ENCODE measurements at regions not wholly inside any gene's neighbourhood (a gene's known extent, or its start where the extent isn't known, plus 50 kb on each side); places are given as distances from the start of the nearest gene placed in this dataset.
A peak's percentile ranks its signal among the peaks of the same experiment; 100 is the strongest.

GRCh38 chr5:145502906-145503305, 332.2 kb downstream of the PRELID2 start:
- no peak for DNase-seq (ENCODE audit: low read depth)

GRCh38 chr5:145500710-145501109, 334.4 kb downstream of the PRELID2 start:
- no peak for DNase-seq (ENCODE audit: low read depth)

DNA sequence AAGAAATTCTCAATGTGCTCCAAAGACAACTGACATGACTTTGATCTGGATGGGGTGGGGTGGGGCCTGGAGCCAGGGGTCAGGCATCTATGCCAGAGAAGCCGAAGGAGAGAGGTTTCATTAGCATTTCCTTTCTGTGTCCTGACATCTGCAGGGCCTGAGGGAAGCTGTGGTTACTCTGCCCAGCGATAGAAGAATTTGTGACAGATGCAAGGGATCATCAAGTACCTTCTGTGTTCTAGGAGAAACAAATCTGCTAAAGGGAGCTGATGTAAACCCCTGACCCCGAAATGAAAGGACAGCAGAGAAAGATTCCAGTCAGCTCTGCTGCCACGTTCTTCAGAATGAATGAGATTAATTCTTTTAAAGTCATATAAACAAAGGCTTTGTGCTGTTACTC, 335.7 kb downstream of the PRELID2 start:
- peak; percentile 45 for DNase-seq (ENCODE audit: low read depth)

- DNase-seq (ENCODE audit: low read depth) = no peak
Observed at GRCh38 chr5:145497052-145497451, 338.1 kb downstream of the PRELID2 start.

DNA sequence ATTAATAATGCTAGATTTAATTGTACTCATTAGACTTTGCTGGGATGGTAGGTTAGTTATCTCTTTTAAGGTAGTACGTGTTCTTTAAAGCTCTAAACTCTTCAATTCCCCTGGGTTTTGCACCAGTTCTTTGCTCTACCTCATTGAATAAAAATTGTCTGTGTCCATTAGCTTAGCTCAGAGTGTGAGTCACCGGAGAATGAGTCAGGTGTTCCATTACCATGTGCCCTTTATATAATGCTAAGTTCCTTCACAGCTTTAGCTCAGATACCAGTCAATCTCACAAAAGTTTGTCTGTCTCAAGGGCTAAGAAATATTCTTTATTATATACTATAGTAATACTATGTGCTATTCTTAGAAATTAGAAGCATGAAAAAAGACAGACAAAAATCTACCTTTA, 339.4 kb downstream of the PRELID2 start:
- DNase-seq (ENCODE audit: low read depth) = peak; percentile 80

- DNase-seq (ENCODE audit: low read depth) = no peak
Observed at GRCh38 chr5:145495196-145495595, 339.9 kb downstream of the PRELID2 start.

GRCh38 chr5:145493435-145493834, 341.7 kb downstream of the PRELID2 start:
- DNase-seq (ENCODE audit: low read depth) = no peak

DNA sequence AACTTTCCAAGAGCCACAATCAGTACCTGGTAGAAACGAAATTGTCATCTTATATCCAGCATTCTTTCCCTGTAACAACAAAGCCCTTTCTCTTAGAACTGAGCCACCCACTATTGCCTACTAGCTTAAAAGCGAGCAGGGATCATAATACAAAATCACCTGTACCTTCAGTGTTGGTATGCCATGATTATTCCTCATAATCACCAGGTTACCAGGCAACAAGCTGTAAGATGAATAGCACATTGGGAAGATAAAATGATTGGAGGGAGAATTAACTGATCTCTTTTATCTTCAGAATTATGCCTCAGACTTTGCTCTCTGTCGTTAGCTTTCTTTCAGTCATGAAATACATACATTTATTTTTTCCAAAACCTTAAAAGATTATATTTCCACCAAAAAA, 345.6 kb downstream of the PRELID2 start:
- DNase-seq (ENCODE audit: low read depth) = no peak

GRCh38 chr5:145484158-145484557, 351.0 kb downstream of the PRELID2 start:
- peak; percentile 61 for DNase-seq (ENCODE audit: low read depth)

- DNase-seq (ENCODE audit: low read depth) = no peak
Observed at GRCh38 chr5:145483212-145483611, 351.9 kb downstream of the PRELID2 start.

DNA sequence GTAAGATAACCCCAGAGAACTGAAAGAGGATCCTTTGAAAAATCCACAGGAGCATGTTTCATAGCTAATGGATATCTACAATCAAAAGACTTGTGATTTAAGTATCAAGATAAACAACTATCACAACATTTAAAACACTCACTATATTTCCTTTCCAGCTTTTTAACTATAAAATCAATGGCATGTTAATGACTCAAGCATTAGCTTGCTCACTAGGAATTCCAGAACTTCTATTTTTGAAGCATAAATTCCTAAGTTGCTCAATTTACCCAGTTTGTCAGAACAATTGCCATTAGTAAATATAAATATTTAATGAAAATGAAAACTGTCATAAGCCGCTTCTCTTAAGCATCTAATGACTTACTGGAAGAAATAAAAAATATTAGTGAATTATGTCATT, 355.3 kb downstream of the PRELID2 start:
- DNase-seq (ENCODE audit: low read depth) = peak; percentile 42

- DNase-seq (ENCODE audit: low read depth) = peak; percentile 60
Observed at GRCh38 chr5:145479271-145479670, 355.9 kb downstream of the PRELID2 start.

DNA sequence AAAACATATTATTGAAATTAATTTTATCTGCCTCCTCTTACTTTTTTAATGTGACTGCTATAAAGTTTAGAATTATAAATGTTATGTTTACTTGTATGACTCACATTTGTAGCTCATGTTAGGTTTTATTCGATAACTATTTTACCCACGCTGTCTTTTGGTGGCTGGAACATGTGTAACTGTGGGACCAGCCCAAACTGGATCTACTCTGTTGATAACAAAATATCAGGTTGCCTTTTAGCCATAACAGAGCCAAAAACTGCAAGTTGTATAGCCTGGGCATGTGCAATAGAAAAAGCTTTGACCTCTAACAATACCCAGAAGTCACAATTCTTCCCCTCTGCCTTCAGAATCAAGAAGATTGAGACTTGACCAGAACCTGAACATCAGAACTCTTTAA, 356.5 kb downstream of the PRELID2 start:
- DNase-seq (ENCODE audit: low read depth) = no peak

DNA sequence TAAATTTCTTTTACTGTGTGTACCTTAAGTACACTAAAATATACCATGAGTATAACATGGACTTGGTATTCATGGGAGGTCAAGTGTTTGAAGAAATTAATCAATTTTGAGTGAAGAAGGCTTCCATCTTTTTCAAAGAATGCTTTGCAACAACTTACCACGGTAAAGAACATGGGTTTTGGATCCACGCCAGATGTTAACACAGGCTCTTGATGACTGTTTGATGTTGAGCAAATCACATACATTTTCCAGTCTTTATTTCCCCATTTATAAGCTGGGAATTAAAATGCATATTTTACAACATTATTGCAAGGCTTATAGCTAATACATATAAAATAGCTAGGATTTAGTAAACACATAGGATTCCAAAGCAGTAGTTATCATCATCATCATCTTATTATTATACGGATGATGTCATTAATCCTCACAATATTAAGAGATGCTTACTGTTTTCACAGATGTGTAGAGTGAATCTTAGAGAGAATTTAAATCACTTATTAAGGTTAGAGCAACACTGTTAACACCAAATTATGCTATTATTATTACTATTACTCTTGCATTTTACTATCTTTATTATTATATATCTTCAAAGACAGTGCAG, 362.0 kb downstream of the PRELID2 start:
- peak; percentile 66 for DNase-seq (ENCODE audit: low read depth)

DNA sequence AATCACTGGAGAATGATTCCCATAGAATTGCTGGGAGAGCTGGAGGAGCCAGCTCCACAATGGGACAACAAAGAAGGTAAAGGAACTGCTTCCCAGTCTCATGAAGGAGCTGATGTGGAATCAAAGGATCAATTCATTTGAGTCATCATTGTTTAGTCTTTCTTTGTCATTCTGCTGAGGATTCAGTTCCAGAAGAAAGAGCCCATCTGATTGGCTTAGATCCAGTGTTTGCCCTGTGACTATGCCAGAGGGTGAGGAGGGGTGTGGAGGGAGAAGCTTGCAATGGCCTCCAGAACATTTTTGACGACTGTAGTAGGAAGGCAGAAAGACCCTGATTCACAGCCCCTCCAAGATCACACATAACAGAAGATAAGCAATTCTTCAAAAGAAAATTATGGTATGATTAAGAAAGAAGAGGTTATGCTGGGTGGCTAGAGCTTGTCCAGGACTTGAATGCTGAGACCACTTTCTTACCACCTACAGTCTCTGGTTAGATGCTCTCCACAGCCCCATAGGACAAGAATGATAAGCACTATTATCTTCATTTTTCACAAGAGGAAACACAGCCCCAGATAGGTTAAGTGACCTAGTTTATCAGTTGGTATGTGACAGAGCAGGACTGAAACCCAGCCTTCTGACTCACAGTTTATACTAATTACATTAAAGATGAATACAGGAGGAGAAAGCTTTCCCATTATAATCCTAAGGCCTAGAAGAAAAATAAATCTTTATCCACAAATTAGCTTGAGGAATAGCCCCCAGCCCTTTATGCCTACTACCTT, 363.1 kb downstream of the PRELID2 start:
- DNase-seq (ENCODE audit: low read depth) = no peak

- DNase-seq (ENCODE audit: low read depth) = no peak
Observed at GRCh38 chr5:145471026-145471425, 364.1 kb downstream of the PRELID2 start.

DNA sequence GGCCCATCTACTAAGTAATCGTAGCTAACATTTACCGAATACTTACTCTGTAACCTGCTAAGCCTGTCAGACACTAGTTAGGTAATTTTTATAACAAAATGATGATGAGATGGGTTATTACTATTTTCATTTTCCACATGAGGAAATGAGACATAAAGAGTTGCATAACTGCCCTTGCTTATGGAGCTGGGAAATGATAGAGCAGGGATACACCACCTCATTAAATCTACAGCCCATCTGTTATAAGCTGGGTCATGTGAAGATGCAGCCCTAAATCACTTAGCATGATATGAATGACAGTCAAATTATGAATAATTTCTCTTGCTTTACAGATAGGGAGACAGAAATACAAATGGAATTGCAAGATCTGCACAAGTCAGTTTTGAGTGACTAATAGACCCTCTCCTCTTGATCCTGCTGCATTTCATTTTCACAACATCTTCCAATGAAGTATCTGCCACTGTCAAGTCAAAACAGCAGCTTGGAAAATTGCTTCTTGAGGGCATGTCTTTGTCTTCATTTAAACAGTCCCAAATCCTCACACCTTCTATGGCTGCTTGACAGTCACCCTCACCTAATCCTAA, 364.7 kb downstream of the PRELID2 start:
- DNase-seq (ENCODE audit: low read depth) = no peak

- DNase-seq (ENCODE audit: low read depth) = no peak
Observed at GRCh38 chr5:145467446-145467845, 367.7 kb downstream of the PRELID2 start.

DNA sequence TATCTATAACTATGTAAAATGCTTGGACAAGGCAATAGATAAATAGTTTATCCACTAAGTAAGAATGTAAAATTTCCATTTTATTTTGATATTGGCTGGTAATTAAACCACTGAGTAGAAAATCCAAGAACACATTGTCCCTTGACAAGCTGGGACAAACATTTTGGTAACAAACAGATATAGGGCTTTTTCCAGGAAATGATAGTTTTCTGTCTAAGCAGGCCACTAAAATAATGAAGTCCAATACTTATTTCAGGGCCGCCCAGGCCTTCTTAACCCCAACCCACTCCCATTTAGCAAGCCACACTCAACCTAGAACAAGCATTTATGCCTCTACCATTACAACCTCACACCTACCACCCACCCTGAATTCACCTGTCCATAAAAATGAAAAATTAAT, 368.6 kb downstream of the PRELID2 start:
- DNase-seq (ENCODE audit: low read depth) = no peak

DNA sequence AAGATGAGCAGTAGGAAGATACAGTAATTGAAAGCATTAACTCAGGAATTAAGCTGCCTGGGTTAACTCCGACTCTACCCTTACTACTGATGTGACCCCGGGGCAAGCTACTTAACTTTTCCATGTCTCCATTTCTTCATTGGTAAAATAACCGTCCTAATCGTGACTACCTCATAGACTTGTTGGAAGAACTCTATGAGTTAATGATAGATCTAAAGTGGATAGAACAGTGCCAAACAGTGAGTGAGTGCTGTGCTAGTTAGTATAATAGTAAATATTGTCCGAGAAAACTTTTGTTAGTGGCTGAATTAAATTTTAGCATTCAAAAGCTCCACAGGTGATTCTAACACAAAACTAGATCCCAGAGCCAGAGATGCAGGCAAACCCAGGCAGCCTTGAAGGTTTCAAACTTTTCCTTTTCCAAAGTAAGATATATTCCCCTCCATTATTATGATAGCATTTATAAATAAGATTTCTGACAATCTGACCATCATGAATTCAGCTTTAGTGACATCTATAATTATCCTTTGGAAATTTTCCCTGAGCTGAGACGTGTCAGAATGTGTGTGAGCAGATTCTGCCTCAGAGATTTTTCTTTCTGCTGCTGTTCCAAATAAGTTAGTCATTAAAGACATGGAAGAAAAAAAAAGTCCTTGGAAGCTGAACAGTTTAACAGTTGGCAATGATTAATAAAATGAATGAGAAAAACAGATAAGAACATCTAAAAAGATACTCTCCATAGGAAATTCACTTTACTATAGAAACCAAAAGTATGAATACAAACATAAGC, 369.5 kb downstream of the PRELID2 start:
- no peak for DNase-seq (ENCODE audit: low read depth)

- no peak for DNase-seq (ENCODE audit: low read depth)
Observed at GRCh38 chr5:145464171-145464570, 371.0 kb downstream of the PRELID2 start.

GRCh38 chr5:145463634-145464033, 371.5 kb downstream of the PRELID2 start:
- DNase-seq (ENCODE audit: low read depth) = peak; percentile 60

DNA sequence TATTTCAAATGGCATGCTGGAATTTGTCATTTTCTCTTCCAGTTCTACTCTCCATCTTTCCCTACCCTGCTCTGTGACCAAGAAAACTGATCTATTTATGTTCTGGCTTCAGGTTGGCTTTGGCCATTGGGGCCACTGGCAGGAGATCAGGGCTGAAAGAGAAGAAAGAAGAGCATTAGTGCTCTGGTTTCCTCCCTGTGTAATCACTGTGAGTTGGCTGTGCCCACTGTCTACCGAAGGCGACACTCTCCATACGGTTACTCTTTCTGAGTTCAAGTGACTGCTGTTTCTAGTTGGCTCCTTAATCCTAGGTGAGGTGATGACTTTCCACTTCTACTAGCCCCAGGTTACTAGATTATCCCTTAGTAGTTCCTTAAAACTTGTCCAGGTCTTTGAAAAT, 372.6 kb downstream of the PRELID2 start:
- DNase-seq (ENCODE audit: low read depth) = no peak
